ENCODE measurements at regions not wholly inside any gene's neighbourhood (a gene's known extent, or its start where the extent isn't known, plus 50 kb on each side); places are given as distances from the start of the nearest gene placed in this dataset.

GRCh38 chr11:90332415-90332814, 109.6 kb upstream of the CHORDC1 start (continued):
- TF ChIP-seq HMGA2 (CRISPR knock-in tag; IDR thresholded peaks at IDR 0.05) (no peak), PREB (CRISPR knock-in tag; IDR thresholded peaks at IDR 0.05; ENCODE audit: borderline replicate concordance) (no peak), FOXP1 (CRISPR knock-in tag; IDR thresholded peaks at IDR 0.05; ENCODE audit: borderline replicate concordance) (no peak), TEAD4 (CRISPR knock-in tag; IDR thresholded peaks at IDR 0.05) (no peak)

DNA sequence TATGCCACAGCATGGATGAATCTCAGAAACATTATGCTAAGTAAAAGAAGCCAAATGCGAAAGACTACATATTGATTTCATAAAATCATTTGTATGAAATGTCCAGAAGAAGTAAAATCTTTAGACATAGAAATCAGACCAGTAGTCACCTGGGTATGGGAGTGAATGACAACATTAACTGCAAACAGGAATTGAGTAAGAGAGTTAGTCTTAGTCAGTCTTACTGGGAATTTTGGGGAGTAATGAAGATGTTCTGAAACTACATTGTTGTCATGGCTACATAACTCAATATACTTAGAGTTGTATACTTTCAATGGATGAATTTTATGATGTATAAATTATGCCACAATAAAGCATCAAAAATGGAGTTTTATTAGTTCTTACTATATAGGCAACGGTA, 107.8 kb upstream of the CHORDC1 start:
- Mint-ChIP-seq H3K4me3 (no peak overlapping the region), H3K27me3 (ENCODE audit: low read depth) (no peaks in the 10 kb centered on the region), H3K4me1 (no peaks in the 10 kb centered on the region), H3K27ac (no peak overlapping the region), H3K36me3 (no peaks in the 10 kb centered on the region), H3K9me3 (no peaks in the 10 kb centered on the region)
- POLR2A ChIA-PET: no interaction called here
- no peak for TF ChIP-seq GABPB1 (CRISPR knock-in tag; IDR thresholded peaks at IDR 0.05)
- no peak for TF ChIP-seq ZNF219 (CRISPR knock-in tag; IDR thresholded peaks at IDR 0.05; ENCODE audit: borderline replicate concordance)
- no peak for TF ChIP-seq NR3C1 (CRISPR knock-in tag; conservative IDR thresholded peaks at IDR 0.05; ENCODE audit: low read depth)
- no peak for ATAC-seq
- CTCF ChIA-PET: no interaction called here
- DNase-seq (ENCODE audit: low spot score): no peak

- CTCF ChIA-PET: no interaction called here
These were observed 106.2 kb upstream of the CHORDC1 start for GRCh38 chr11:90329043-90329442.

More at GRCh38 chr11:90329043-90329442, 106.2 kb upstream of the CHORDC1 start:
- H3K4me1 Mint-ChIP-seq: no peaks in the 10 kb centered on the region
- no peak overlapping the region for H3K4me3 Mint-ChIP-seq
- H3K27me3 Mint-ChIP-seq (ENCODE audit: low read depth): no peaks in the 10 kb centered on the region
- TF ChIP-seq NR1H2 (CRISPR knock-in tag; IDR thresholded peaks at IDR 0.05) (no peak), AR (CRISPR knock-in tag; IDR thresholded peaks at IDR 0.05) (no peak), CREM (CRISPR knock-in tag; IDR thresholded peaks at IDR 0.05) (no peak), GRHL2 (CRISPR knock-in tag; IDR thresholded peaks at IDR 0.05; ENCODE audit: insufficient replicate concordance, severe bottlenecking) (no peak), RELA (CRISPR knock-in tag; IDR thresholded peaks at IDR 0.05; ENCODE audit: borderline replicate concordance) (no peak), ZNF423 (CRISPR knock-in tag; IDR thresholded peaks at IDR 0.05) (no peak), CBFB (CRISPR knock-in tag; IDR thresholded peaks at IDR 0.05; ENCODE audit: low read depth) (no peak), RORB (CRISPR knock-in tag; IDR thresholded peaks at IDR 0.05) (no peak), ZNF263 (CRISPR knock-in tag; IDR thresholded peaks at IDR 0.05; ENCODE audit: low read depth) (no peak), ZNF232 (CRISPR knock-in tag; IDR thresholded peaks at IDR 0.05) (no peak)
- TF ChIP-seq, protein P1, sequence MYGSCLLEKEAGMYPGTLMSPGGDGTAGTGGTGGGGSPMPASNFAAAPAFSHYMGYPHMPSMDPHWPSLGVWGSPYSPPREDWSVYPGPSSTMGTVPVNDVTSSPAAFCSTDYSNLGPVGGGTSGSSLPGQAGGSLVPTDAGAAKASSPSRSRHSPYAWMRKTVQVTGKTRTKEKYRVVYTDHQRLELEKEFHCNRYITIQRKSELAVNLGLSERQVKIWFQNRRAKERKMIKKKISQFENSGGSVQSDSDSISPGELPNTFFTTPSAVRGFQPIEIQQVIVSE (CRISPR knock-in tag; IDR thresholded peaks at IDR 0.05; ENCODE audit: borderline replicate concordance): no peak
- TF ChIP-seq, protein P2, sequence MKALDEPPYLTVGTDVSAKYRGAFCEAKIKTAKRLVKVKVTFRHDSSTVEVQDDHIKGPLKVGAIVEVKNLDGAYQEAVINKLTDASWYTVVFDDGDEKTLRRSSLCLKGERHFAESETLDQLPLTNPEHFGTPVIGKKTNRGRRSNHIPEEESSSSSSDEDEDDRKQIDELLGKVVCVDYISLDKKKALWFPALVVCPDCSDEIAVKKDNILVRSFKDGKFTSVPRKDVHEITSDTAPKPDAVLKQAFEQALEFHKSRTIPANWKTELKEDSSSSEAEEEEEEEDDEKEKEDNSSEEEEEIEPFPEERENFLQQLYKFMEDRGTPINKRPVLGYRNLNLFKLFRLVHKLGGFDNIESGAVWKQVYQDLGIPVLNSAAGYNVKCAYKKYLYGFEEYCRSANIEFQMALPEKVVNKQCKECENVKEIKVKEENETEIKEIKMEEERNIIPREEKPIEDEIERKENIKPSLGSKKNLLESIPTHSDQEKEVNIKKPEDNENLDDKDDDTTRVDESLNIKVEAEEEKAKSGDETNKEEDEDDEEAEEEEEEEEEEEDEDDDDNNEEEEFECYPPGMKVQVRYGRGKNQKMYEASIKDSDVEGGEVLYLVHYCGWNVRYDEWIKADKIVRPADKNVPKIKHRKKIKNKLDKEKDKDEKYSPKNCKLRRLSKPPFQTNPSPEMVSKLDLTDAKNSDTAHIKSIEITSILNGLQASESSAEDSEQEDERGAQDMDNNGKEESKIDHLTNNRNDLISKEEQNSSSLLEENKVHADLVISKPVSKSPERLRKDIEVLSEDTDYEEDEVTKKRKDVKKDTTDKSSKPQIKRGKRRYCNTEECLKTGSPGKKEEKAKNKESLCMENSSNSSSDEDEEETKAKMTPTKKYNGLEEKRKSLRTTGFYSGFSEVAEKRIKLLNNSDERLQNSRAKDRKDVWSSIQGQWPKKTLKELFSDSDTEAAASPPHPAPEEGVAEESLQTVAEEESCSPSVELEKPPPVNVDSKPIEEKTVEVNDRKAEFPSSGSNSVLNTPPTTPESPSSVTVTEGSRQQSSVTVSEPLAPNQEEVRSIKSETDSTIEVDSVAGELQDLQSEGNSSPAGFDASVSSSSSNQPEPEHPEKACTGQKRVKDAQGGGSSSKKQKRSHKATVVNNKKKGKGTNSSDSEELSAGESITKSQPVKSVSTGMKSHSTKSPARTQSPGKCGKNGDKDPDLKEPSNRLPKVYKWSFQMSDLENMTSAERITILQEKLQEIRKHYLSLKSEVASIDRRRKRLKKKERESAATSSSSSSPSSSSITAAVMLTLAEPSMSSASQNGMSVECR (CRISPR knock-in tag; IDR thresholded peaks at IDR 0.05; ENCODE audit: borderline replicate concordance): no peak
- TF ChIP-seq, protein P3, sequence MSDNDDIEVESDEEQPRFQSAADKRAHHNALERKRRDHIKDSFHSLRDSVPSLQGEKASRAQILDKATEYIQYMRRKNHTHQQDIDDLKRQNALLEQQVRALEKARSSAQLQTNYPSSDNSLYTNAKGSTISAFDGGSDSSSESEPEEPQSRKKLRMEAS (CRISPR knock-in tag; IDR thresholded peaks at IDR 0.05): no peak
- no peaks in the 10 kb centered on the region for H3K36me3 Mint-ChIP-seq
- POLR2A ChIA-PET: no interaction called here
- H3K27ac Mint-ChIP-seq: no peak overlapping the region
- DNase-seq (ENCODE audit: low spot score) (no peak), ATAC-seq (no peak)
- H3K9me3 Mint-ChIP-seq: no peaks in the 10 kb centered on the region
